LHCN-M2 (cell line): ENCODE measurements at regions not wholly inside any gene's neighbourhood (a gene's known extent, or its start where the extent isn't known, plus 50 kb on each side); places are given as distances from the start of the nearest gene placed in this dataset.
"Not testable (repeated sequence)": the region's sequence is repeated elsewhere in the genome, so short reads cannot be mapped to it uniquely, and the experiment has no call there.

Experiments
- DNase-seq: peaks from one replicate; pipeline ENCODE4 v3.0.0-alpha.2; 2012; ENCODE audit warnings: low read depth

DNA sequence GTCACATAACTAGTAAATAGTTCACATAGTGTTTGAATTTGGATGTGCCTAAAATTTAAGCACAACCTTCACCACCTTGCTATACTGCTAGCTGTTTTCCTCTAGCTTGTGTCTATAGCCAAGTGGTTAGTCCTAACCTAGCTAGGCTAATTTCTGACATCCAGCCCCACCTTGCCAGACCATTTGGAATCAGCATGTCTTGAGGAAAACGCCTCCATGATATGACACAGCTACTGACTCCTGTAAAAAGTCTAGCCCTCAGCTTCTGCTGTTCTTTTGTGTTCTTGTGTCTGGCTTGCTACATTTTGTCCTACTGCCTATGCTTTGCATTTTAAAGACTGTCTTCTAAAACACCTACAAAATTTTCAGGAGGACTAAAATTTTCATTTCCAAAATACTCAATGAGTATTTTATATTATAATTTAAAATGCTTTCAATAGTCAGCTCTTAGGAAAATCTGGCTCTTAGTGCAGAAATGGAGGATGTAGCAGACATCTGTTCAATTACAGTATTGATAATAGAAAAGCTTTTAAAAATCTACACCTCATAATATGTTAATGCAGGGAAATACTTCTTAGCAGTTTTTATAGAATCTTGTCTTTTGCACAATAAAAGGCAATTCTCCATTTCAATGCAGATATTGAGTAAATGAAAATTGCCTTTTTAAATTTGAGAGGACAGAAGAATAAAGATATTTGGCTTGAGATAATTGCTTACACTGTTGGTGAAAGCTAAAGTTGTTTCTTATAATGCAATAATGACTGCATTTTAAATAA, 160.8 kb upstream of the APP start:
- DNase-seq, result no peak

DNA sequence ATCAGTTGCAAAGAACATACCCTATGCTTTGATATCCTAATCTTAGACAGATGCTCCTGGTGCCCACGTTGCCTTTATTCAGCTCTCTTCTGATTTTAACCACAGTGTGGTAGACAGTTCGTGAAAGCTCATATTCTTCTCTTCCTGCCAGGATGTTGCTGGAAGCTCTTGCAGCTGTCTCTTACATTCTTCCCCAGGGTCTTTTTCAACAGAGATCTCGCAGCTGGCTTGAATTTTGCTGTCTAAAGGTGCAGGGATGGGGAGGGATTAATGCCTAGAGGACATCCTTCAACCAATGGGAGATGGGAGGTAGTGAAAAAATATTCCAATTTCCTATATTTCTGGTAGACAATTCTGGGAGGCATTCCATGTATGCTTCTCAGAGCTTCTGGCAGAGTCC, 150.0 kb upstream of the APP start:
- peak; percentile 73 for DNase-seq

GRCh38 chr21:26307640-26308039, 137.1 kb upstream of the APP start:
- no peak for DNase-seq

DNA sequence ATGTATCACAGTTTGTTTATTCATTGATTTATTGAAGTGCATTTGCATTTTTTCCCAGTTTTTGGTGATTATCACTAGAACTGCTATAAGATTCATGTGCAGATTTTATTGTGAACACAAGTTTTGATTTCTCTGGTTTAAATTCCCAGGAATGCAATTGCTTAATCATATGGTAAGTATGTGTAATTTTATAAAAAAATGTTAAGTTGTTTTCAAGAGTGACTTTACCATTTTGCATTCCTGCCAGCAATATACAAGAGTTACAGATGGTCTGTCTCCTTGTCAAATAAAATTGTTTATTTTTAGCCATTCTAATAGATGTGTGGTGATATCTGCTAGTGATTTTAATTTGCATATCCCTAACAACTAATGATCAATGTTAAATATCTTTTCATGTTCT, 127.3 kb upstream of the APP start:
- DNase-seq, result peak; percentile 18

- no peak for DNase-seq
Observed at GRCh38 chr21:26293141-26293946, 122.8 kb upstream of the APP start.

DNA sequence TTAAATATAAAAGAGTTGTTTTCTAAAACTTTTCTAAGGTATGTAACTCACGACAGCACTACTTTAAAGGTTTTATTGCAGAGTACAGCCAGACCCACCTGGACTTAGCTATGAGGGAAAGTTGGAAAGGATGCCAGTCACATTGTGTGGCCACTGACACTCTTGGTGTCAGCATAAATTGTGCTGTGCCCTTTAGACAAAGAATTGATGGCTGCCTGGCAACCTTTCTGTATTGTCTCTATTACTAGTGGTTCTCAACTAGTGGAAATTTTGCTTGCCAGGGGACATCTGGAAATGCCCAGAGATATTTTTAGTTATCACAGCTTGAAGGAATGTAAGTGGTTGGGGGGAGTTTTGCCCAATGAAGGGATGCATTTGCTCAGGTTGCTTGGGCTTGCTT, 117.5 kb upstream of the APP start:
- no peak for DNase-seq

DNA sequence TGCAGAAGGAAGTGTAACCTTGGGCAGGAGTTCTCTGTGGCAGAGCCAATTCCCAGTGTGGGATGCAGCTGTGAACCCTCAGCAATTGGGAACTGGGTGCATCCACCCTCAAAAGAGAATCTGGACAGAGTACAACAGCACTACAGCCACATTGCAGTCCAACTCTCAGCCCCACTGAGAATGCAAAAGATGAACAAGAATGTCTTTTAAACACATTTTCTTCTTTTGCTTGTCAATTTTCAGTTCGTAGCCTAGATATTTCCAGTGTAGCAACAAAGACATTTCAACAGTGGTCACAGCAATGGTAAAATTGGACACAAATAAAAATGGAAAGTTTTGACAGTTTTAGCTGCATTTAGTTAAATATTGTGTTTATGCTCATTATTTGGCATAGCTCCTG, 114.0 kb upstream of the APP start:
- no peak for DNase-seq

DNA sequence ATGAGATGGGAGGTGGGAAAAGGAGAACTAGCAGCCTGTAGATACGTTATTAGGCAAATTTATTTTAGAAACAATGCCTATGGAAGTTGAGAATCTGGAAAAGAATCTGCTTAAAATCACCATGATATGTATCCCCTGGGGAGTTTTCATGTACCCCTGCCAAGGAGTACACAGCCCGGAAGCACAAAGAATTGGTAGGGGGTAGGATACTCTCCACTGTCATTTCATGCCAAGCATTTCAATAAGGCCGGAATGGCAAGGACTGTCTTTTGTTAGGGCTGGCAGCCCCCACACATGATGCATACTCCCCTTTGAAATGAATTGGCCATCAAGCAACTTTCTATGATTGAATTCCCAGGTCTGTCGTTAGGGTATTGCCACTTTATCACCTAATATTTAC, 111.5 kb upstream of the APP start:
- no peak for DNase-seq

DNA sequence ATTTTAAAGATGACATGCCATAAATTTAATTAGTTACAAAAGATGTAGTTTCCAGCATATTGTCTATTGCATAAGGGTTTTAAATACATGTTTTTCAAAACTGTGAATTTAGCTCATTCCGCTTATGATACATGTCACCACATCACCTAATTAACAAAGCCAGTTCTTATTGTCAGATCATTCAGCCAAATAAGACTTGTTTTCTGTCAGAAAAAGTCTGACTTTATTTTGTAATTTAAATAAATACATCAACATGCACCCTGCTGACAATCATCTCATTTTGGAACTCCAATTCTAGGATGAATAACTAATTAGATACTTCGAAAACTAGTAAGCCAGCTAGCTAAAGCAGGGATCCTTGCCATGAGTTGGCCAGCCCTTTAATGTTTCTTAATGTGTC, 110.9 kb upstream of the APP start:
- DNase-seq, result no peak

DNA sequence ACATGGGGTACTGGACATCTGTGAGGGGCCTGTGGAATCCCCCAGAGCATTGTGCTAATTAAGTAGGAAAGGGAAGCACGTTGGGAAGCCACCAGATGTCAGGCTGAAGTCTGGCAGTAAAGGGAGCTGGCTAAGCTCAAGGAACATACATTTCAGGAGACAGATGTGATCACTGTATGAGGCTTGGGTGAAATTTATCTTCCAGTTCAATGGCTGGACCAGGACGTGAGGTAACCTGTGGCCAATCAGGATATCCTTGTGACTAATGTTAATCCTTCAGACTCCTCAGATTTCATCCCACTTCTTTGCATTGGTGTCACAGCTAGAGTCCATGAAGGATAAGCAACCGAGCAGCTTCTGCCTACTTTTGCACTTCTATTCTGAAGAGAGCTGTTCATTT, 110.2 kb upstream of the APP start:
- peak; percentile 46 for DNase-seq

DNA sequence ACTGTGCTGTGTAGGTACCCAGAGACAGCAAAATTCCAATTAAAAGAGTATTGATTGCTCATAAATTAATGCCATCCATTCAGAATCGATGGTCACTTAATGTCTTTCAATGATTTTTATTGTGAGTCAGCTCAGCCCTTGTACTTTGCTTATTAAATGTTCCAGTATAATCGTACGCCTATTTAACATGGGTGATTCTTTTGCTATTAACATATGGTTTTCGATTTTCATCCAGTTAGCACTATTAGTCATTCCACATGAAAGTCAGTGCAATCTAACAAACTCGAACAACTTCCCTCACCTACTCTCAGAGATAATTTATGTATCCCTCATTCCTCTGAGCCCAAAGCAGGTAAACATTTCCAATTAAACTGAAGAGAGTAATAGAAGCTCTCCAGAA, 109.6 kb upstream of the APP start:
- DNase-seq, result no peak

- DNase-seq, result no peak
Observed at GRCh38 chr21:26275801-26276200, 105.2 kb upstream of the APP start.

DNA sequence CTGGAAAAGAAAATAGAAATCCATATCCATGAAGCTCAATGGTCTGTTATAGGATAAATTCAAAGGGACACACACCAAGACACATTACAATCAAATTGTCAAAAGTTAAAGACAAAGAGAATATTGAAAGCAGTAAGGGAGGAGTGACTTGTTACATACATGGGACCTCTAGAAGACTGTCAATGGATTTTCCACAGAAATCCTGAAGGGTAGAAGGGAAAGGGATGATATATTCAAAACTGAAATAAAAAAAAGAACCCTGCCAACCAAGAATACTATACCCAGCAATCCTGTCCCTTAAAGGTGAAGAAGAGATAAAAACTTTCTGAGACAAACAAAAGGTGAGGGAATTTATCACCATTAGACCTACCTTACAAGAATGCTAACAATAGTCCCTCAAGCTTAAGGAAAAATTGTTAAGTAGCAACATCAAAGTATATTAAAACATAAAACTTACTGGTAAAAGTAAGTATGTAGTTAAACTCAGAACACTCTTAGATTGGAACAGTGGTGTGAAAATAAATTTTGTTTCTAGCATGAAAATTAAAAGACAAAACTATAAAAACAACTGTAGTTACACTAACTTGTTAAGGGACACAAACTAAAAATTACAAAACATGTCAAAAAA, 103.2 kb upstream of the APP start:
- DNase-seq, result no peak

DNA sequence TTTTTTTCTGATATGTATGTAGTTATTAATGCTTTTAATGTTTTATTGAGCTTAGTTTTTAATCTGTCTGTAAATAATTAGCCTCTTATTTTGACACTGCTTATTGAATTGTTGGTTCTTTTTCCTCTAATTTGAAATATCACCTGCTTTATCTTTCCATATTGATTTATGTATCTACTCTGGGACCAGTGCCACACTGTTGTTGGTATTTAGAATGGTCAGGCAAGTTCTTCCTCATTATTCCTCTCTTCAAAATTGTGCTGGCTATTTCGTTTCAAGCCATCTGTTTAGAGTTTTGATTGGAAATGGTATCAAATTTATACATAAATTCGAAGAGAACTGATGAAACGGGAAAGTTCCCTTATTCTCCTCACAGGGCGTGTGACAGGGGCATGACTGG, 96.8 kb upstream of the APP start:
- DNase-seq, result no peak

GRCh38 chr21:26246073-26246472, 75.5 kb upstream of the APP start:
- no peak for DNase-seq

- DNase-seq, result no peak
Observed at GRCh38 chr21:26245428-26245827, 74.9 kb upstream of the APP start.

DNA sequence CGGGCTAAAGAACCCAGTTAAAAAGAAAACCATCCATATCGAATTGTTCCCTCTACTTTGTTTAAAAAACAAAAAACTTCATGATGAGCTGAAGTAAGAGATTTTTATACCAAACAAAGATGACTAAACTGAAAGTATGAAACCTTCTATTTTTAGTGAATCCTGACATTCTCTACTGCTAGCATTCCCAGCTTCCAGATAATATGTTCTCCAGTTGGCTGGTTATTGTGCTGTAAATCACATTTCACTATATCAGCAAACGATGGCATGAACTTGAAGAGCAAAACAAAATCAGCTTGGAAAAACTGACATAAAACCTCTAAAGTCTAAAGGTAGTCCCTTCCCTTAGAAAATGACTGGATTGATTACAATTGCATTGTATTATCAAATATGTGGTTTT, 68.1 kb upstream of the APP start:
- peak; percentile 29 for DNase-seq

- DNase-seq, result peak; percentile 72
Observed at GRCh38 chr21:26236281-26236680, 65.7 kb upstream of the APP start.

DNA sequence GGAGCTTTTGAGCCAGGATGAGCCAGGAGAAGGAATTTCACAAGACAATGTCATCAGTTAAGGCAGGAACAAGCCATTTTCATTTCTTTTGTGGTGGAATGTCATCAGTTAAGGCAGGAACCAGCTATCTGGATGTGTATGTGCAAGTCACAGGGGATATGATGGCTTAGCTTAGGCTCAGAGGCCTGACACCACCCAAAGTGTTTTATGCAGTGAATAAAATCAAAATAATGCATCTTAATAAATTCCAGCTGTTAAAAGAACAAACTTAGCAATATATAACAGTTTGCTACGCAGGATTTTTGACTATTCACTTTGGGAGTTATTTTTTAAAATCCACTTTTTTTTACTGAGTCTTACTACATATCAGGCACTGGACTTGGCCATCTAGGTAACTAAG, 62.7 kb upstream of the APP start:
- not testable (repeated sequence) for DNase-seq

- DNase-seq, result peak; percentile 62
Observed at GRCh38 chr21:26232491-26232890, 61.9 kb upstream of the APP start.

GRCh38 chr21:26227130-26227529, 56.6 kb upstream of the APP start:
- no peak for DNase-seq

- DNase-seq, result no peak
Observed at GRCh38 chr21:26226724-26227123, 56.2 kb upstream of the APP start.

DNA sequence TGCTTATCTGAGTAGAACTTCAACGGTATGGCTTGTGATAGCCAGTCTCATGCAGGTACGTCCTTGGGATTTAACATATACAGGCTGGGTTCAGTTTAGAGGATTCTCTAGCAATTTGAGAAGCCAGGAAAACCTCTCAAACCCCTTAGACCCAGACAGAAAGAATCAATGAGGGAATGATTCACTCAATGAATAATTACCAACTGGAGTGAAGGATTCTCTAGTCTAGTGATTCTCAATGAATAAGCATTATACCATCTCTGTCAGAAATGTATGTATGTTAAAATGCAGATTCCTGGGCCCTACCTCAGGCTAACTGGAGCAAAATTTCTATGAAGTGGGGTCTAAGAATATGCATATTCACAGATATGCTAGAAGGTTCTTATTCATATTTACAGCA, 54.5 kb upstream of the APP start:
- no peak for DNase-seq
